Activated naive CD8-positive, alpha-beta T cell treated with anti-CD3 and anti-CD28 coated beads for 36 hours (primary cell): ENCODE measurements at regions not wholly inside any gene's neighbourhood (a gene's known extent, or its start where the extent isn't known, plus 50 kb on each side); places are given as distances from the start of the nearest gene placed in this dataset.
"Not testable (repeated sequence)": the region's sequence is repeated elsewhere in the genome, so short reads cannot be mapped to it uniquely, and the experiment has no call there.

Experiments used
- DNase-seq: peaks from one replicate; pipeline ENCODE4 v3.0.0; 2021
- H3K27ac Mint-ChIP-seq: one replicate; pipeline ENCODE4 v1.8.0; 2022; ENCODE audit warnings: mild to moderate bottlenecking, moderate library complexity, mixed read lengths
- H3K27me3 Mint-ChIP-seq: one replicate; pipeline ENCODE4 v1.8.0; 2022; ENCODE audit warnings: mild to moderate bottlenecking, mixed read lengths
- H3K36me3 Mint-ChIP-seq: one replicate; pipeline ENCODE4 v1.8.0; 2021; ENCODE audit warnings: mild to moderate bottlenecking, mixed read lengths
- H3K4me1 Mint-ChIP-seq: one replicate; pipeline ENCODE4 v1.8.0; 2021; ENCODE audit warnings: mixed read lengths
- H3K4me3 Mint-ChIP-seq: one replicate; pipeline ENCODE4 v1.8.0; 2022; ENCODE audit warnings: mild to moderate bottlenecking, moderate library complexity, mixed read lengths
- H3K9me3 Mint-ChIP-seq: one replicate; pipeline ENCODE4 v1.8.0; 2022; ENCODE audit warnings: mixed read lengths

DNA sequence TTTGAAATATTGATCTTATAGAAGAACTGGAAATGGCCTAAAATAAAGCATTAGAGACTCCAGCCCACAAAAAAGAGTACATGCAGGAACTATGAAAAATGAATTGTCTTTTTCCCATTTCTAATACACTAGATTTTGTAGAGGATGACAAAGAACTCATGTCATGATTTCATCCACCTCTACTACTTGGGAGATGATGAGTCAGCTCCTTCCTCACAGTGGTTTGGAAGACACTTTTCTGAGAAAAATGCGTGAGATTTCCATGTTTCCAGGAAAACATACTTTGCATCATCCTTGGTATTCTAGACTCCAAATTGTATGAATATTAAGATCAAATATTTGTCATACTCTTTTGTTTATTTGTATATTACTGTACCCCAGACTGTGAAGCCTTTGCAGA lies 500.5 kb downstream of the FAM181B start:
- Mint-ChIP-seq H3K4me3 (no peak overlapping the region), H3K27ac (no peak overlapping the region), H3K36me3 (no peaks in the 10 kb centered on the region), H3K4me1 (no peaks in the 10 kb centered on the region), H3K27me3 (peaks cover 3% of the 10 kb centered on the region), H3K9me3 (peaks cover 2% of the 10 kb centered on the region)
- no peak for DNase-seq

DNA sequence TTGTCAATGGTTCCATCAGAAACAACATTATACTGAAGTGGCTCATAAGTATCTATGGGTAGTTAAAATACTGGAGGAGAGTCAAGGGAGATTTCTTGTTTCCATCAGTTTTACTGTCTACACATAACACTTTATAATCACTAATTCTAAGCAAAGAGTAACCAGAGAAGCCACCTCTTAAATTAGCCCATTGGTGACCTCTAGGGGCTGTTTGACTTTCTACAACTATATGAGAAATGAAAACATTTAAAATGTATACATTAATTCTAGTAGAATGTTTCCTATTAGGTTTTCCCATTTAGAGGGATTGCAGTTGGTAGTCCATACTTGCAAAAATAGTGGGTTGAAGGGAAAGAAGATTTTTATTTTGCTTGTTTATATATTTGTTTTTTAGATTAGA lies 504.3 kb downstream of the FAM181B start:
- Mint-ChIP-seq H3K4me1 (no peaks in the 10 kb centered on the region), H3K36me3 (no peaks in the 10 kb centered on the region), H3K27ac (no peak overlapping the region), H3K4me3 (no peak overlapping the region), H3K9me3 (no peaks in the 10 kb centered on the region), H3K27me3 (peaks cover 3% of the 10 kb centered on the region)
- no peak for DNase-seq

DNA sequence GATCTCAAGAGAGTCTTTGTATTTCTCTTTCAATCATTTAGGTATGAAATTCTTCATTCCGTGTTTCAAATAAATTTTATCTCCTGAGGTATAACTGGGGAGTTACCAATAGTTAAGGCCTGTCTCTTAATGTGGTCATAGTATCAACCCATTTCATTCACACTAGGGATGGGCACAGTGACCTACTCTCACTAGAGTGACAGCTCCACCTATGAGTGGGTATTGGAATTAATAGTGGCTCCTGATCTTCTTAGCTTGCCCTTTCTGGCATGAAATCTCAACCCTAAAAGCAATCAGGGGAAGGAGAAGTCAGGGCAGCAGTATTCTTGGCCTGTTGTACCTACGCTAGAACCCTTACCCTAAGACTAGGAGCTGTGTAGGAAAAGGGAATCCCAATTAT lies 507.7 kb downstream of the FAM181B start:
- no peaks in the 10 kb centered on the region for H3K36me3 Mint-ChIP-seq

DNA sequence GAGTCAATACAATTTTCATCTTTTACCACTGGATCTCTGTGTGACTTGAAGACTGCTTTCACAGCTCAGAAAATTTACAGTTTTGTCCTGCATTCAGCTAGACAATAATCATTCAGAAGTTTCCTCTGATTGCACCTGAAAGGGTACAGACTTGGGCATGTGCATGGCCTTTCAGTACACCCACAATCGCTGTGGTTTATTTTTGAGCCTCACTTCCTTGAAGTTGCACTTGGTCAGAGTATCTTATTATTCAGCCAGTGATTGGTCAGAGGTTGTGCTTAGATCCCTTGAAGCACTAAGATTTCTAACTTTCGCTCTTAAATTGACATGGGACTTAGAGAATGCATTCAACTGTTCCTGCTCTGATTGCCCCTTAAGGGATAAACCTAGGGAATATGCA lies 508.2 kb downstream of the FAM181B start:
- no peaks in the 10 kb centered on the region for H3K4me1 Mint-ChIP-seq
- DNase-seq = no peak
- no peaks in the 10 kb centered on the region for H3K36me3 Mint-ChIP-seq
- peaks cover 2% of the 10 kb centered on the region for H3K9me3 Mint-ChIP-seq
- no peaks in the 10 kb centered on the region for H3K27me3 Mint-ChIP-seq
- no peak overlapping the region for H3K27ac Mint-ChIP-seq
- H3K4me3 Mint-ChIP-seq = no peak overlapping the region

More for the DNA sequence above, 507.7 kb downstream of the FAM181B start:
- Mint-ChIP-seq H3K4me1 (no peaks in the 10 kb centered on the region), H3K4me3 (no peak overlapping the region), H3K9me3 (peaks cover 2% of the 10 kb centered on the region), H3K27ac (no peak overlapping the region), H3K27me3 (no peaks in the 10 kb centered on the region)
- DNase-seq = no peak

- no peak for DNase-seq
- Mint-ChIP-seq H3K27ac (no peak overlapping the region), H3K36me3 (no peaks in the 10 kb centered on the region), H3K27me3 (peaks cover 3% of the 10 kb centered on the region), H3K9me3 (no peaks in the 10 kb centered on the region), H3K4me1 (no peaks in the 10 kb centered on the region), H3K4me3 (no peak overlapping the region)
These were observed 516.6 kb downstream of the FAM181B start for GRCh38 chr11:82216927-82217570.

- H3K27me3 Mint-ChIP-seq = peaks cover 5% of the 10 kb centered on the region
- H3K36me3 Mint-ChIP-seq = no peaks in the 10 kb centered on the region
- H3K4me1 Mint-ChIP-seq = no peaks in the 10 kb centered on the region
- H3K9me3 Mint-ChIP-seq = no peaks in the 10 kb centered on the region
- DNase-seq = no peak
- H3K27ac Mint-ChIP-seq = no peak overlapping the region
- H3K4me3 Mint-ChIP-seq = no peak overlapping the region
These were observed 523.7 kb downstream of the FAM181B start for GRCh38 chr11:82210011-82210410.

DNA sequence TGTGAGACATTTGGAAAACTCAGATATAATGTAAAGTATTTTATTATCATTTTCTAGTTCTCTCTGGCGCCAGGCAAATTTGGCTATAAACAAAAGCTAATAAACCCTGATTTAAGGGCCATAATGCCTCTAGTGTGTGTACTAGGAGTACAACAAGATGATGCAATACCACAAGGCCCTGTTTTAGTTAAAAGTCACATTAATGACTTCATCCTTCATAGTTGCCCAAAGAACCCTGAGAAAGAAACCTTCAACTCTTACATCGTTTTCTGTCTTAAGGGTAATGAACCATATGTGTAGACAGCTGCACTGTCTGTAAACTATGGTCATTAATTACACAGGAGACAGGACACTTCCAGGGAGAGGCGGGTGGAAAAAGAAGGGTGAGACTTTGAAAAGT lies 538.4 kb downstream of the FAM181B start:
- Mint-ChIP-seq H3K27ac (no peak overlapping the region), H3K27me3 (peaks cover 3% of the 10 kb centered on the region), H3K4me3 (no peak overlapping the region), H3K9me3 (no peaks in the 10 kb centered on the region), H3K36me3 (no peaks in the 10 kb centered on the region), H3K4me1 (no peaks in the 10 kb centered on the region)
- no peak for DNase-seq

GRCh38 chr11:82194521-82194920 lies 539.1 kb downstream of the FAM181B start:
- H3K36me3 Mint-ChIP-seq = no peaks in the 10 kb centered on the region
- no peaks in the 10 kb centered on the region for H3K4me1 Mint-ChIP-seq
- no peak overlapping the region for H3K27ac Mint-ChIP-seq
- no peak overlapping the region for H3K4me3 Mint-ChIP-seq
- H3K27me3 Mint-ChIP-seq = no peaks in the 10 kb centered on the region
- no peaks in the 10 kb centered on the region for H3K9me3 Mint-ChIP-seq
- no peak for DNase-seq

DNA sequence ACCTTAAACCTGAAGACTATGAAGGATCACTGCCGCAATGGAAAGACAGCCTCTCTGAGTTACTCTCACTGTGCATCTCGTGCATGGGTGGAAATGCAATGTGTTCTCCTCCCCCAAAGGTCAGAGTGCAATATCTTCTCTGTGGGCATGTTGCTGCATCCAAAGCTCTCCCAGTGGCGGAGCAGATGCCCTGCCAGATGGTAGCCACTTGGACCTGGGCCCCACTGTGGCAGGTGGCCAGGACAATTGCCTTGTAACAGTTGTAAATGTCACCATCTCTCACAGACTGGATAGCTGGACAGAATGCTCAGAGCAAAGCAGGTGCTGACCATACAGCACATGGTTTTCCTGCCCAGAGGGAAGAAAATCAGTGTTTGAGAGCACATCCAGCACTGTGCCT lies 542.0 kb downstream of the FAM181B start:
- Mint-ChIP-seq H3K4me3 (no peak overlapping the region), H3K9me3 (no peaks in the 10 kb centered on the region), H3K4me1 (no peaks in the 10 kb centered on the region), H3K27me3 (no peaks in the 10 kb centered on the region), H3K27ac (no peak overlapping the region), H3K36me3 (no peaks in the 10 kb centered on the region)
- DNase-seq = no peak

DNA sequence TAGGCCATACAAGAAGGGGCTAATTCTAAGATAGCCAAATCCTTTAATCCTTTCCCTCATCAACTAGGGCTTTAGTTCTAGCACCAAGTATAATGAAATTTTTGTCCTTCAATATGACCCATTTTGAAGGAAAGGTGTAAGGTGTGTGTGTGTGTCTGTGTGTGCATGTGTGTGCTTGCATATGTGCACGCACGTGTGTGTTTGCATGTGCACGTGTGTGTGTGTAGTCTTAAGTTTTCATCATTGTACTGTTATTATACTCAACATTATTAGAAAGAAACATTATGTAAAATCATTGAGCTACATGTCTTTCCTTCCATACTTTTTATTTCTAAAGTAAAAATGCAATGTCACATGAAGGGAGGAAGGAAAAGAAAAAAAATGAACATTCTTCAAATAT lies 547.7 kb downstream of the FAM181B start:
- no peaks in the 10 kb centered on the region for H3K9me3 Mint-ChIP-seq
- peaks cover 4% of the 10 kb centered on the region for H3K27me3 Mint-ChIP-seq
- H3K36me3 Mint-ChIP-seq = no peaks in the 10 kb centered on the region
- H3K27ac Mint-ChIP-seq = no peak overlapping the region
- DNase-seq = no peak
- H3K4me1 Mint-ChIP-seq = no peaks in the 10 kb centered on the region
- H3K4me3 Mint-ChIP-seq = no peak overlapping the region

DNA sequence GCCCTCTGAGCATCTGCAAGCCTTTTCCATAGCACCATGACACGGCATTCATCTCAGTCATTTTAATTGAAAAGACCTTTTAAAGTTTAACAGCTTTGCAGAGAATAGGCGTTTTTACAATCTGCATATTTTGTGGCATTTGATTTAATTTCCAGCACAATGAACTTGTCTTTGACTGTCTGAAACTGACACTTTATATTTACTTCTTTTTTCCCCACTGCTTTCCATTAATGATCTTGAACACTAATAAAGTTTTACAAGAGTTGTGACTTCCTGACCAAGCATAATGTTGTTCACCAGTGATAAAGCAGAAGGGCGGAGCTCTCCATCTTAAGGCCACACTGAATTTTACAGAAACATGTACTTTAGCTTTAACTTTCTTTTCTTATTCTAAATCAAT lies 548.7 kb downstream of the FAM181B start:
- H3K27me3 Mint-ChIP-seq = peaks cover 4% of the 10 kb centered on the region
- no peaks in the 10 kb centered on the region for H3K9me3 Mint-ChIP-seq
- DNase-seq = no peak
- no peak overlapping the region for H3K27ac Mint-ChIP-seq
- H3K4me1 Mint-ChIP-seq = no peaks in the 10 kb centered on the region
- no peak overlapping the region for H3K4me3 Mint-ChIP-seq
- no peaks in the 10 kb centered on the region for H3K36me3 Mint-ChIP-seq

GRCh38 chr11:82183346-82183745 lies 550.3 kb downstream of the FAM181B start:
- peaks cover 4% of the 10 kb centered on the region for H3K27me3 Mint-ChIP-seq
- H3K27ac Mint-ChIP-seq = no peak overlapping the region
- no peaks in the 10 kb centered on the region for H3K4me1 Mint-ChIP-seq
- DNase-seq = no peak
- H3K4me3 Mint-ChIP-seq = no peak overlapping the region
- no peaks in the 10 kb centered on the region for H3K9me3 Mint-ChIP-seq
- H3K36me3 Mint-ChIP-seq = no peaks in the 10 kb centered on the region

GRCh38 chr11:82182697-82183096 lies 551.0 kb downstream of the FAM181B start:
- not testable (repeated sequence) for DNase-seq, H3K9me3 Mint-ChIP-seq, H3K27me3 Mint-ChIP-seq, H3K4me3 Mint-ChIP-seq, H3K36me3 Mint-ChIP-seq, H3K27ac Mint-ChIP-seq, H3K4me1 Mint-ChIP-seq

DNA sequence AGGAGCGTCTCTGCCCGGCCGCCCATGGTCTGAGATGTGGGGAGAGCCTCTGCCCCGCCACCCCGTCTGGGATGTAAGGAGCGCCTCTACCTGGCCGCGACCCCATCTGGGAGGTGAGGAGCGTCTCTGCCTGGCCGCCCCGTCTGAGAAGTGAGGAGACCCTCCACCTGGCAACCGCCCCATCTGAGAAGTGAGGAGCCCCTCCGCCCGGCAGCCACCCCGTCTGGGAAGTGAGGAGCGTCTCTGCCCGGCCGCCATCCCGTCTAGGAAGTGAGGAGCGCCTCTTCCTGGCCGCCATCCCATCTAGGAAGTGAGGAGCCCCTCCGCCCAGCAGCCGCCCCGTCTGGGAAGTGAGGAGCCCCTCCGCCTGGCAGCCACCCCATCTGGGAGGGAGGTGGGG lies 551.9 kb downstream of the FAM181B start:
- not testable (repeated sequence) for H3K4me3 Mint-ChIP-seq, DNase-seq, H3K36me3 Mint-ChIP-seq, H3K9me3 Mint-ChIP-seq, H3K4me1 Mint-ChIP-seq, H3K27ac Mint-ChIP-seq, H3K27me3 Mint-ChIP-seq

DNA sequence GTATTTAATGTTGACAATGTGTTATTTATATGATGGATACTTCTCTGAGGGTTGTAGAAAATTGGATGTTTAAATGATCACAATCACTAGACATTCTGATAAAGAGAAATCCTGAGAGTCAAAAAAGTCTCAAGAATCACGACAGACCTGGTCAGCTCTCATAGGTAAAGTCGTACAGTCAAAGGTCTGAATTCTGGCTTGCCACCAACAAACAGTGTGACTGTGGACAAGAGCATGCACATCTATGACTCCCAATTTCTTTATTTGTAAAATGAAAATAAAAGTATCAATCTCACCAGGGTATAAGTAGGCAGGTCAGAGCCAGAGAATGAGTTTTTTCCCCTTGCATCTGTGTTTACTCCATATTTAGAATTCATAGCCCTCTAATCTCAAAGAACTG lies 556.7 kb downstream of the FAM181B start:
- H3K27me3 Mint-ChIP-seq = no peaks in the 10 kb centered on the region
- no peak overlapping the region for H3K27ac Mint-ChIP-seq
- H3K4me1 Mint-ChIP-seq = no peaks in the 10 kb centered on the region
- no peaks in the 10 kb centered on the region for H3K36me3 Mint-ChIP-seq
- DNase-seq = no peak
- H3K9me3 Mint-ChIP-seq = no peaks in the 10 kb centered on the region
- no peak overlapping the region for H3K4me3 Mint-ChIP-seq

DNA sequence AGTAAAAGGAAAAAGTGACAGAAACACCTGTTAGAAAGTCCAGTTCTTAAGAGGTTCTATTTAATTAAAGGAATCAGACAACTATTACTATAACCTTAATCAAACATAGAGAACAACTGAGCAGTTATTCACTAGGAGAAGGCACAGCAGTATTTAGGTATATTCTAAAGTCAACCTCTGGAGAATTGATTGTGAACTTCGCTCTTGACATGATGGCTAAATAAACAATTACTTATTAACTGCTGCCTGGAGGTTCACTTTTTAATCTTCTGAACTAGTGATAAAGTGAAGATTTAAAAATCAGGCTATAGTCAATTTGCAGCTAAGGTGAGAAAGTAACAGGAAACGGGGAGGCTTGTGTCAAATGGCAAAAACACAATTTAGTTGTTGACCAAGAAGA lies 557.3 kb downstream of the FAM181B start:
- no peaks in the 10 kb centered on the region for H3K27me3 Mint-ChIP-seq
- H3K36me3 Mint-ChIP-seq = no peaks in the 10 kb centered on the region
- DNase-seq = no peak
- no peaks in the 10 kb centered on the region for H3K4me1 Mint-ChIP-seq
- no peak overlapping the region for H3K4me3 Mint-ChIP-seq
- H3K9me3 Mint-ChIP-seq = no peaks in the 10 kb centered on the region
- no peak overlapping the region for H3K27ac Mint-ChIP-seq

GRCh38 chr11:82174610-82175009 lies 559.1 kb downstream of the FAM181B start:
- Mint-ChIP-seq H3K4me3 (no peak overlapping the region), H3K27ac (no peak overlapping the region), H3K9me3 (no peaks in the 10 kb centered on the region), H3K27me3 (no peaks in the 10 kb centered on the region), H3K36me3 (no peaks in the 10 kb centered on the region), H3K4me1 (no peaks in the 10 kb centered on the region)
- DNase-seq = no peak
